GM19043 (cell line): ENCODE measurements at regions not wholly inside any gene's neighbourhood (a gene's known extent, or its start where the extent isn't known, plus 50 kb on each side); places are given as distances from the start of the nearest gene placed in this dataset.
"Not testable (repeated sequence)": the region's sequence is repeated elsewhere in the genome, so short reads cannot be mapped to it uniquely, and the experiment has no call there.

ENCODE experiments used
- ATAC-seq: cut with Tn5 transposase; IDR thresholded peaks from one replicate; pipeline ENCODE4 v1.9.1; 2021; ENCODE audit warnings: low read depth; ENCODE audit not compliant: unreplicated experiment

- no peak for ATAC-seq
These were observed 670.4 kb upstream of the CDH6 start for GRCh38 chr5:30523061-30523460.

DNA sequence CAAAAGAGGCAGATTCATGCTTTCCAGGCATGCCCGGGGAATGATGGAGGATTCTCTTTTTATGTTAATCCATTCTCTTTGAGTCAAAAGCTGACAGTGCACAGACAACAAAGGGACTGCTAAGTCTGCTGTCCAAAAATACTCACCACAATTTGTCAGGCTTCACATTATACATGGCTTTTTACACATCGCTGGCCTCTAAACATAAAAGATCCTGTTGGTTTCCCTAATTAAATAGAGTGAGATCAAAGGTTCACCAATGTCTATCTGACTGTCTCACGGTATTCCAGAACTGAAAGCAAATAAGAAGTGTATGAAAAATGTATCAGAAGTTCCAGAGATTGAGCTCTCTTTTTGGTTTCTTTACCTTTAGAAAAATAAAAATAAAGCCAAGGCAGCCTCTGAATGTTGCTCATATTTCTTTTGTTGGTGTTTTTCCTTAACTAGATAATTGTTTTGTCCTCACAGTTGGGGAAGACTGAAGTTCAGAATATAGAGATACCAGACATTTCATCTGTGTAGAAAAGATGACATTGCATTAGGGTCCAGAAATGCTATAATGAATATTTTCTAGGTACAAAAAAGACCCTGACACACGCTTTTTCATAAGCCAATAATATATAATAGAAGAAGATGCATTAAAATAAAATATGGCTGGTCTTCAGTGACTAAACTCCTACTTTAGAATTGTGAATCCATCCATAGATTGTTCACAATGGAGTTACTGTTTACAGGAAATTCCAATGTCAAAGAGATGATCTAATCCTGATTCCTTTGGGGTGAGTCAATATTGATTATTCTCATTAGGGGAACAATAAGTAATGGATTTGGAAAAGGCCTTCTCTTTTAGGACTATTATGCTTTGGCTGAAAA lies 688.2 kb upstream of the CDH6 start:
- ATAC-seq, result no peak

DNA sequence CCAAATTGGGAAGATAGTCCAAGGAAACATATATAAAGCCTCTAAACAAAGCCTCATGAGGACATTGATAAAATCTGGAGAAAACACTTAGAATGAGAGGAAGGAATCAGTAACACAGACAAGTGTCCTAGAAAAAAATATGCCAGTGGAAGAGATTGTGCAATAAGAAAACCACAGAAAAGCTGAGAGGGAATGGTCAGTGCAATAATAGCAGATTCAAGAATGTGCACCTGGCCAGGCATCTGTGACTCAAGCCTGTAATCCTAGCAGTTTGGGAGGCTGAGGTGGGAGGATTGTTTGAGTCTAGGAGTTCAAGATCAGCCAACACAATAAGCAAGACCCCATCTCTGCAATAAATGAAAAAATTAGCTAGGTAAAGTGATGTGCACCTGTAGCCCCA lies 691.2 kb upstream of the CDH6 start:
- no peak for ATAC-seq

DNA sequence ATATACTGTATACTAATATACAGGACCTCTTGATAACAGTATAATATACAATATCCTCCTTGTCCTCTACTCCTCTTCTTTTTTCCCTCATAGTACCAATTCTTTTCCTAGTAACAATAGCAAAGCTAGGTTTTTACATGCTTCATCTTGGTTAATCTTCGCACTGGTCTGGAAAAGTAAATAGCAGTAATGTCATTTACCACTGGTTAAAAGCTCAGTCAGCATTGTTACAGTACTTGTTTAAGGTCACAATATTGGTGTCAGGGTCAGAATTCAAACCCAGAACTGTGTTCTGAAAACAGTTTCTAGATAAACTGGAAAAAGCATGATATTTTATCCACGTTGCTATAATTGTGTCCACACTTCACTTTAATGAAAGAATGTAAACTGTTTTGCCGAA lies 692.4 kb upstream of the CDH6 start:
- ATAC-seq, result no peak

DNA sequence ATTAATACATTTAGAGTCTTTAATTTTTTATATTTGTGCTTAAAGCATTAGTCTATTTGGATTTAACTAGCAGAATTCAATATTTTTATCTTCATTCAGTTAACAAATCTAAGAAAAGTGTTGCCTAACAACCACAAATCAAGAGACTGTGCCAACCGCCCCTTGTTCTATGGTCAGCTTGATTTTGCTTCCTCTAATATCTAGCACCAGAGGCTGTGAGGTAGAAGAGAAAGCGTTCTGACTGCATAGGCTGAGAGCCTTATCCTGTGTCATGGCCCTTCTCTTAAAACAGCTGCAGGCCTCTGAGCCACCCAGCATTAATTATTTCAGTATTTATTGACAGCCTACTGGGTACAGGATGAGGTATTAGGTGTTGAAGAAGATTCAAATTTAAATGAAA lies 693.0 kb upstream of the CDH6 start:
- ATAC-seq, result no peak

- no peak for ATAC-seq
These were observed 694.1 kb upstream of the CDH6 start for GRCh38 chr5:30499402-30499801.

GRCh38 chr5:30498972-30499371 lies 694.5 kb upstream of the CDH6 start:
- no peak for ATAC-seq

DNA sequence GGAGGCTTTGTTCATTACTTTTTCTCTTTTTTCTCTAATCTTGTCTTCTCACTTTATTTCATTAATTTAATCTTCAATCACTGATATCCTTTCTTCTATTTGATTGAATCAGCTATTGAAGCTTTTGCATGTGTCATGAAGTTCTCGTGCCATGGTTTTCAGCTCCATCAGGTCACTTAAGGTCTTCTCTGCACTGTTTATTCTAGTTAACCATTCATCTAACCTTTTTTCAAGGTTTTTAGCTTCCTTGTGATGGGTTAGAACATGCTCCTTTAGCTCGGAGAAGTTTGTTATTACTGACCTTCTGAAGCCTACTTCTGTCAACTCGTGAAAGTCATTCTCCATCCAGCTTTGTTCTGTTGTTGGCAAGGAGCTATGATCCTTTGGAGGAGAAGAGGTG lies 695.0 kb upstream of the CDH6 start:
- not testable (repeated sequence) for ATAC-seq

DNA sequence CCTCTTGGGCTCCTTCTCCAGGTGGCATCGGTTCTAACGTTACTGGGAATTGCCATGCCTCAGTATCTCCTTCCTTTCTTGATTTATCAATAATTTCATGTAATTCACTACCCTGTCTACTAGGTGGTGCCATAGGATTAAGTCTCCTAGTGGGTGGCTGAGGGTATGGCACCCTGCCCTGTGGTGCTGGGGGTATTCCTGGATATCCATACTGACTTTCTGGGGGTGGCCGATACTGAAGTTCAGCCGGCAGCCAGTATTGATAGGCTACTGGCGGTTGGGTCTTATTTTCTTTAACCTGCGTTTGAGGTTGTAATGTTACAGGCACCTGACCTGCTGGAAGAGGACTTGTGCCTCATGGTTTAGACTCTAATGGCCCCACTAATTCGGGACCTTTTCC lies 699.4 kb upstream of the CDH6 start:
- not testable (repeated sequence) for ATAC-seq

- ATAC-seq, result no peak
These were observed 714.4 kb upstream of the CDH6 start for GRCh38 chr5:30479104-30479503.

DNA sequence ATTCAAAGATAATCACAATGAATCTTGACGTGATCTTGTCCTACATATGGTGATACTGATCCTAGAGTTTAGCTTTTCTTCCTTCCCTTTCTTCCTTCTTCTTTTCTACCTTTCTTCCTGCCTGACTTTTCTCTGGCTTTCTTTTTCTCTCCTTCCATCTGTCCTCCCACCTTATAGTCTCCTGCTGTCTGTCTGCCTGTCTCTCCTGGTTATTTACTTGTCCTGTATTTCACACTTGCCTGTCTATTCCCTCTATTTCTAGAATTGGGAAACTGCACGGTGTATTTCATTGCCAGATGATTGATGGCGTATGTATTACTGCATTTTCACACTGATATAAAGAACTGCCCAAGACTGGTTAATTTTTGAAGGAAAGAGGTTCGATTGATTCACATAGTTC lies 718.1 kb upstream of the CDH6 start:
- no peak for ATAC-seq

- ATAC-seq, result no peak
These were observed 723.8 kb upstream of the CDH6 start for GRCh38 chr5:30469691-30470090.

DNA sequence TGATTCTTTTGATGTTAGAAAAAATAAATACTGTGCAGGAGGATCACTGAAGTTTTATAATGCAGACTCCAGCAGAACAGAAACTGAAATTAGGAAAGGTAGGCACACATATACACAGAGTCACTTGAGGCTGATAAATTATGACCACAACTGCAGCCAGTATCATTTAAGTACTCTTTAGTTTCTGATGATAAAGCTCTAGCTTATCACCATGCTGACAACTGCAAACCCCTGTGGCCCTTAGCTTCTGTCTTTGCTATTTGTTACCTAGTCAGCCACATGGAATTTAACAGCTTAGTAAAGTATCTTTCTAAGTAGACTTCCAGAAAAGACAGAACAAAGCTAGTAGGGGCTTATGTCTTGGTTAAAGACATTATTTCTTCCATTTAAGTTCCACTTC lies 734.8 kb upstream of the CDH6 start:
- no peak for ATAC-seq

DNA sequence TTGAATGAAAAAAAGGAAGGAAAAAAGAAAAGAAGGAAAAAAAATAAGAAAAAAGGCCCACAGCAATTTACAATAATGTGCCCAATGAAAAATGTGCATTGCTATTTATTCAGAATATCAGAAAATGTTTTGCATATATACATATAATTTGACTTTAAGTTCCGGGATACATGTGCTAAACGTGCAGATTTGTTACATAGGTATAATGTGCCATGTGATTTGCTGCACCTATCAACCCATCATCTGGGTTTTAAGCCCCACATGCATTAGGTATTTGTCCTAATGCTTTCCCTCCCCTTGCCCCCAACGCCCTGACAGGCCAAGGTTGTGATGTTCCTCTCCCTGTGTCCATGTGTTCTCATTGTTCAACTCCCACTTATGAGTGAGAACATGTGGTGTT lies 738.0 kb upstream of the CDH6 start:
- not testable (repeated sequence) for ATAC-seq

DNA sequence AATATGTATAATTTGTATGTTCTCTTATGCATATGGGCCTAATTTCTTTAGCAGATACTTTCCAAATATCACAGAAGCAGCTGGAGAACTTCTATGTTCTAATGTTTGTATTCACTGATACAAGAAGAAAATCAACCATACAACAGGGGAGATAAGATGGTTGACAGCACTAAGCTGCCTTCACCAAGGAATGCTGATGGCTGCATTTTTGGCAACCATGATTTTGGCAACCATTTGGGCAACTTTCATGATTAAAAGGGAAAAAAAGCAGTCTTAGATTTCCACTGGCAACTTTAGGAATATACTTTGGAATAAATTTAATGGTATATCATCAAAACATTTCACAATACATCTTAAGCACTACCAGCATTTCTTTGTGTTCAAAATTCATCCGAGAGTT lies 740.3 kb upstream of the CDH6 start:
- no peak for ATAC-seq

GRCh38 chr5:30450153-30450552 lies 743.3 kb upstream of the CDH6 start:
- ATAC-seq, result no peak

DNA sequence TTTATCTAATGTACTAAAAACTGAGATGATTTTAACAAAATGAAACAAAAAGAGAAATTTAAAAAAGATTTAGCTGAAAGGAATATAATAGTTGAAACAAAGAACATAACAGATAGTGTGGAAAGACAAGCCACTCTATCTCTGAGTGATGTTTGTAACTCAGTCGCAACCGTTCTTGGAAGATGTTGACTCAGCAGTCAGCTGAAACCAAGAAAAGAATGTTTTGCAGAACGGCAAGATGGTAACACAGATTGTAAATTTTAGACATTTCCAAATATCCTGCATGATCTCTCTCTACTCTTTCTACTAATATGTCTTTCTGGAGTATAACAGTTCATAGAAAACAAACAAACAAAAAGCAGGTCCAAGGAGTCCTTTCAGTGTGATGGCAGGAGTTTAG lies 746.1 kb upstream of the CDH6 start:
- ATAC-seq, result no peak

GRCh38 chr5:30446456-30446855 lies 747.0 kb upstream of the CDH6 start:
- ATAC-seq, result no peak

DNA sequence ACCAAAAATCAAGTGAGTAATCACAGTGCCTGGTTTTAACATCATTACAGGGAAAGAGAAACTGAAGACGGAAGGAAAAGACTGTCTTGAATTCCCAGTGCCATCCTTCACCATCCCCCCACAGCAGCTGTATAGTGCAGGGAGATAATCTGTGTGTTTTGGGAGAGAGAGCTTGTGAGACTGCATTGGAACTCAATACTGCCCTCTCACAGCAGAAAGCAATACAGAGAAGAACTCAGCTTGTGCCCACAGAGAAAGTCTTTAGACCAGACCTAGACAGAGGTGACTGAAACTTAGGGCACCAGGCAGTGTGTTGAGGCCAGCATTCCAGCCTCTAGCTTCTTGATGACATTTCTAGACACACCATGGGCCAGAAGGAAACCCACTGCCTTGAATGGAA lies 754.7 kb upstream of the CDH6 start:
- no peak for ATAC-seq

DNA sequence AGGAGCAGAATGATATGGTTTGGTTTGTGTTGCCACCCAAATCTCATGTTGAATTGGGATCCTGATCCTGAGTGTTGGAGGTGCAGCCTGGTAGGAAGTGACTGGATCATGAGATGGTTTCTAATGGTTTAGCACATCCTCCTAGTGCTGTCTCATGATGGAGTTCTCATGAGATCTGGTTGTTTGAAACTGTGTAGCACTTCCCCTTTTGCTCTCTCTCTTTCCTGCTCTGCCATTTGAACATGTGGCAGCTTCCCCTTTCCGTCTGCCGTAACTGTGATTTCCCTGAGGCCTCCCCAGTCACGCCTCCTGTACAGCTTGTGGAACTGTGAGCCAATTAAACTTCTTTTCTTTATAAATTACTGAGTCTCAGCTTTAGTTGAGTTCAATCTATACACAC lies 756.8 kb upstream of the CDH6 start:
- ATAC-seq, result no peak

- ATAC-seq, result not testable (repeated sequence)
These were observed 764.5 kb upstream of the CDH6 start for GRCh38 chr5:30428866-30429407.

DNA sequence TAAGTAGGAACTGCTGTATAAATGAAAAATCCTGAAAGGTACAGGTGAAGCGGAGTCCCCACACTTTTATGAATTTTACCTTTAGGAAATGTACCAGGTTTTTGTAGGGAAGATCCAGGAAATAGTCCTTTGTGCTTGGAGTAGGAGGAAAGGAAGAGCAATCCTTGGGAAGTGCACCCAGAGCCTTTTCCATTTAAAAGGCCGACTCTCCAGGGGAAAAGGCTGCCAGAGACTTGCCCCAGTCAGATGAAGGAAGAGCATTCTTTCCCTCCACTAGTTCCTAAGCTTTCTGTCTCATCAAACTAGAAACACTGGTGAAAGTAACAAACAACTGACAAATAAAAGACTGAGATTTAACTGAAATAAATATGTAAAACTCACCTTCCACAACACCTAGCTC lies 779.4 kb upstream of the CDH6 start:
- no peak for ATAC-seq
